Astrocyte of the spinal cord (primary cell): ENCODE measurements at regions not wholly inside any gene's neighbourhood (a gene's known extent, or its start where the extent isn't known, plus 50 kb on each side); places are given as distances from the start of the nearest gene placed in this dataset.

ENCODE experiments used
- DNase-seq: peaks from one replicate; pipeline ENCODE4 v3.0.0; 2011; ENCODE audit warnings: low read depth, low spot score
- H3K4me3 ChIP-seq: 2 replicates; pipeline ENCODE4 v1.5.1; 2011; ENCODE audit warnings: low read depth, mild to moderate bottlenecking, low read length, moderate library complexity
- in situ Hi-C: cut with HindIII; loops from 2 replicates; pipeline ENCODE4 v1.10.0; 2017; ENCODE audit warnings: low sequenced_read_pairs
- TF ChIP-seq, protein P1 (sequence below): IDR thresholded peaks from 2 replicates; pipeline ENCODE4 v1.5.1; 2012; ENCODE audit warnings: low read depth, mild to moderate bottlenecking, low read length, inconsistent platforms

DNA sequence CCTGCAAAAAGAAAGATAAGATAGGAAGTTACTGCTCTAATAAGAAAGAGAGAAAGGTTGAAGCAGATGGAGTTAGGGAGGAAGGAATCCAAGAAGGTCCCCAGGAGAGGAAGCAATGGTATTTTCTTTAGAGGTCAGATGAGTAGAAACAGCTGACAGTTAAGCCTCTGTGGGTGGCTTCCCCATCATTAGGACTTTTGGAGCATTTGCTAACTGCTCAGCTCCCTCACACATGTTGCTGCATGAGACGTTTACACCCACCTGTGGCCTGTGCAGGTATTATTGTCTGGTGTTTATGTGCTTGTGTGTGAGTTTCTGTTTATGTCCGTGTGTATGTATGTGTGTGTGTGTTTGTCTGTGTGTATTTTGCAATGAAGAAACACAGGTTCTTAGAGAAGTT lies 346.8 kb downstream of the RAB28 start:
- DNase-seq, result no peak
- in situ Hi-C loops, result no loop called here
- TF ChIP-seq, protein P1, sequence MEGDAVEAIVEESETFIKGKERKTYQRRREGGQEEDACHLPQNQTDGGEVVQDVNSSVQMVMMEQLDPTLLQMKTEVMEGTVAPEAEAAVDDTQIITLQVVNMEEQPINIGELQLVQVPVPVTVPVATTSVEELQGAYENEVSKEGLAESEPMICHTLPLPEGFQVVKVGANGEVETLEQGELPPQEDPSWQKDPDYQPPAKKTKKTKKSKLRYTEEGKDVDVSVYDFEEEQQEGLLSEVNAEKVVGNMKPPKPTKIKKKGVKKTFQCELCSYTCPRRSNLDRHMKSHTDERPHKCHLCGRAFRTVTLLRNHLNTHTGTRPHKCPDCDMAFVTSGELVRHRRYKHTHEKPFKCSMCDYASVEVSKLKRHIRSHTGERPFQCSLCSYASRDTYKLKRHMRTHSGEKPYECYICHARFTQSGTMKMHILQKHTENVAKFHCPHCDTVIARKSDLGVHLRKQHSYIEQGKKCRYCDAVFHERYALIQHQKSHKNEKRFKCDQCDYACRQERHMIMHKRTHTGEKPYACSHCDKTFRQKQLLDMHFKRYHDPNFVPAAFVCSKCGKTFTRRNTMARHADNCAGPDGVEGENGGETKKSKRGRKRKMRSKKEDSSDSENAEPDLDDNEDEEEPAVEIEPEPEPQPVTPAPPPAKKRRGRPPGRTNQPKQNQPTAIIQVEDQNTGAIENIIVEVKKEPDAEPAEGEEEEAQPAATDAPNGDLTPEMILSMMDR, result no peak
- no peak overlapping the region for H3K4me3 ChIP-seq

DNA sequence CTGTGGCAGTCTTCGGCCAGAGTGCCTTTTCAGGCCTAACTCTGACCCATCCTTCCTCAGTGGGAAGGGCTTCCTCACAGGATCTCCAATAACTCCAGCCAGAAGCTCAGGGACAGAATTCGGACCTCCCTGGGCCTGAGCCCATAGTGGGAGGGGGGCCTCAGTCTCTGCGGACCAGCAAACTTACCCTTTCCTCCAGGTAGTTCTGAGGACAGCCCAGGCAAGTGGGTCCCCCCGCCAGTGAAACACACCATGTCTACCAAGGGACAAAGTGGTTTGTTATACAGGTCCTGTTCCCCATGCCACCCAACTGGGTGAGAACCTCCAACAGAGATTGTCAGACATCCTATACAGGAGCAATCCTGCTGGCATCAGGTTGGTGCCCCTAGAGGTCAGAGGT lies 350.4 kb downstream of the RAB28 start:
- H3K4me3 ChIP-seq, result no peak overlapping the region
- no peak for DNase-seq
- in situ Hi-C loops, result no loop called here
- TF ChIP-seq, protein P1, result no peak

DNA sequence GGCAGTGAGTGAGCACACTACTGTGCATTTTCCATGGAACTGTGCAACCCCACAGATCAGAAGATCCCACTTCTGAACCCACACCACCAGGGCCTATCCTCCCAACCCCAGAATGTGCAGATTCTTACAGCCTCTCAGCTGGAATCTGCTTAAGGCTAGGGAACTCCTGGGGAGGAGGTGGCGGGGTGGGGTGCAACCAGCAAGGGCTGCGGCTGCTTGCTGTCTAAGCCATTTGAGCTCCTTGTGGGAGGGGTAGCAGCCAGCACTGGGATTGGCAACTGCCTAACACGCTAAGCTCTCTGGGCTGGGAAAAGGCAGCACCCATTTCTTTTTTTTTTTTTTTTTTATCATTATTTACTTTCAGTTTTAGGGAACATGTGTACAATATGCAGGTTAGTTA lies 353.3 kb downstream of the RAB28 start:
- no peak for DNase-seq
- in situ Hi-C loops, result no loop called here
- H3K4me3 ChIP-seq, result no peak overlapping the region
- TF ChIP-seq, protein P1, result no peak

DNA sequence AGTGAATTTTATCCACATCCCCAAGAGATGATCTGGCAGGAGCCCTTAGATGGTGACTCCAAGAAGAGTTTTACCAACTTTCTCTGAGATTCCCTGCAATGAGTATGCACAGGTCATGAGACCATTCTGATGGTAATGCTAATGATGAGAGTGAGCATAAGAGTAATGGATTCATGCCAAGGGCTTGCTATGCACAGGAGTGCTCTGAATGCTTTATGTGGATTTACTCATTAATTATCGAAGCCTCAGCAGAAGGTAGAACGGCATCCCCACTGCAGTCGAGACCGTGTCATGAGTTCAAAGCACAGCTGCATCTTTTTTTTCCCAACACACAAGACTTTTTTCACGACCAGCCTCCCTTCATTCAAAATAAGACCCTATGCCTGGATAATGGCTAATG lies 355.0 kb downstream of the RAB28 start:
- no peak for DNase-seq
- no peak overlapping the region for H3K4me3 ChIP-seq
- TF ChIP-seq, protein P1, result no peak
- in situ Hi-C loops, result no loop called here

DNA sequence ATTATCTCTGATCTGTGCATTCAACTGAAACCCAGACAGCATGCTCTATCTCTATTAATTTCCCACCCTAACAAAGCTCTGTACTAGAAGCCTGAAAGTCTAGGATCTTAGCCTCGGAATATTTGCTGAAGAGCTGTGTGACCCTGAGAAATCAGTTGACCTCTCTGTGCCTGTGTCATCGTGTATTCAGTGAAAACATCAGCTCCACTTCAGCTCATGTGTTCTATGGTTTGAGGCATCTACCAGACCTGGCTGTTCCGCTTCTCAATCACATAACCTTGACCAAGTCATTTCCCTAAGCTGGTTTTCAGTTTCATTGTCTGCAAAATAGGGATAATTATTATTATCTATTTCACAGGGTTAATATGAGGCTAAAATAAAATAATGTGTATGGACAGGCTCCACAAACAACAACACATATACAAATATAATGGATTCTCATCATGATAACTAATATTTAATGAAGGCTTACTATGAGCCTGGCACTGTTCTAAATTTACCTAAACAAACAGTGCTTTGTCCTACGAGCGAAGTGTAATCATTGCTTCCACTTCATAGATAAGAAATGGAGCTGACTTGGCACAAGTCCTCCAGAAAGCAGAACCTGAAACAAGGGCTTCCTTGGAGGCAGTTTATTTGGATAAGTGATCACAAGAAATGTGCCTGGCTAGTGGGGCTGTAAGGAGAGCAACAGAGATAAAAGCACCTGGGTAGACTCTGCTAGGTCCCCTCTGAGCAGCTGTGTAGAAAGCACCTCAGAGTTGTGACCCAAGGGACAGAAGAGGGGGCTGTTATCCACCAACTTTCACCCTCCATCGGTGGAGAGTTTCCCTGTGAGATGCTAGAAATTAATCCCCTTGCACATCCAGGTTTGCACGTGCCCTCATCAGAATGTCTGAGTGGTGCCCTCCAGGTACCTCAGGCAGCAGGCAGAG lies 356.9 kb downstream of the RAB28 start:
- H3K4me3 ChIP-seq, result no peak overlapping the region
- no peak for DNase-seq
- in situ Hi-C loops, result no loop called here
- TF ChIP-seq, protein P1, result no peak

DNA sequence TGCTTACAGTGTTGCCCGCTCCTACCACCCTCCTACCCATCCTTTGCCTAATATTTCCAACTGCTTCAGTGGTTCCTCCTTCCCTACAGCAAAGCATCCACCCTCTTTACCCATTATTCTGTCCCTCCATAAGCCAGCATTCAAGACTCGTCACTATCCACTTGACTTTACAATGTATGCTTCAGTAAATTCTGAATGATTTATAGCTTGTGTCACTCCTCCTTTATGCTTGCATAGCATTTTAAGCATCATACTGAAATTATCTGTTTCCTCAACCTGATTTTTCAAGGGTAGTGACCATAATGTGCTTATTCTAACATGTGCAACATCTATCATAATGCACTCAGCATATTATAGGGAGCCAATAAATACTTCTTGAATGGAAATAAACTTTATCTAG lies 365.5 kb downstream of the RAB28 start:
- in situ Hi-C loops, result no loop called here
- TF ChIP-seq, protein P1, result no peak
- no peak overlapping the region for H3K4me3 ChIP-seq
- no peak for DNase-seq
